Liver (tissue), 8 donors: ENCODE measurements at regions not wholly inside any gene's neighbourhood (a gene's known extent, or its start where the extent isn't known, plus 50 kb on each side); places are given as distances from the start of the nearest gene placed in this dataset.

ENCODE experiments used
- DNase-seq: peaks from one replicate; pipeline ENCODE4 v3.0.0-alpha.2; 2017; ENCODE audit warnings: low spot score
- H3K27ac ChIP-seq, 2 donors: one replicate each; pipeline ENCODE4 v1.7.0; 2013; ENCODE audit warnings: inconsistent platforms in 2 of 2, low read length in 2 of 2, control low read depth in 1 of 2, low read depth in 1 of 2, mild to moderate bottlenecking in 1 of 2
- H3K27me3 ChIP-seq, 4 donors: one replicate each; pipeline versions ENCODE4 v1.6.1 to v1.7.0; 2013; ENCODE audit warnings: low read length in 3 of 4, inconsistent platforms in 1 of 4, mild to moderate bottlenecking in 1 of 4, moderate library complexity in 1 of 4; ENCODE audit not compliant: control insufficient read depth in 4 of 4, insufficient read depth in 4 of 4
- H3K36me3 ChIP-seq, 4 donors: one replicate each; pipeline versions ENCODE4 v1.6.1 to v1.7.0; 2013; ENCODE audit warnings: low read length in 3 of 4, mild to moderate bottlenecking in 3 of 4, low read depth in 1 of 4, moderate library complexity in 1 of 4; ENCODE audit not compliant: control insufficient read depth in 4 of 4, insufficient read depth in 3 of 4
- H3K4me1 ChIP-seq, 4 donors: one replicate each; pipeline versions ENCODE4 v1.6.1 to v1.7.0; 2013; ENCODE audit warnings: low read length in 3 of 4, mild to moderate bottlenecking in 3 of 4, moderate library complexity in 1 of 4; ENCODE audit not compliant: control insufficient read depth in 4 of 4, insufficient read depth in 4 of 4
- H3K4me3 ChIP-seq, 3 donors: one replicate each; pipeline versions ENCODE4 v1.6.1 to v1.7.0; 2013; ENCODE audit warnings: low read length in 3 of 3, control low read depth in 1 of 3, low read depth in 1 of 3, mild to moderate bottlenecking in 1 of 3
- H3K9ac ChIP-seq, 2 donors: one replicate each; pipeline ENCODE4 v1.7.0; 2013; ENCODE audit warnings: low read length in 2 of 2, mild to moderate bottlenecking in 2 of 2, moderate library complexity in 2 of 2, control low read depth in 1 of 2, low read depth in 1 of 2
- H3K9me3 ChIP-seq, 4 donors: one replicate each; pipeline versions ENCODE4 v1.6.1 to v1.7.0; 2013; ENCODE audit warnings: low read length in 3 of 4; ENCODE audit not compliant: control insufficient read depth in 4 of 4
- FOXA1 ChIP-seq: IDR thresholded peaks from 2 replicates; pipeline ENCODE4 v1.6.1; 2016; ENCODE audit warnings: antibody characterized with exemption
- FOXA2 ChIP-seq: IDR thresholded peaks from 2 replicates; pipeline ENCODE4 v1.6.1; 2016; ENCODE audit warnings: antibody characterized with exemption
- GABPA ChIP-seq, 2 donors: IDR thresholded peaks in 1 of 2; conservative IDR thresholded peaks in 1 of 2; 2 replicates each; pipeline ENCODE4 v1.6.1; 2016; ENCODE audit warnings: antibody characterized with exemption in 2 of 2, mild to moderate bottlenecking in 1 of 2, moderate library complexity in 1 of 2
- HNF4A ChIP-seq, 2 donors: conservative IDR thresholded peaks; 2 replicates each; pipeline ENCODE4 v1.6.1; 2016; ENCODE audit warnings: antibody characterized with exemption in 2 of 2, mild to moderate bottlenecking in 2 of 2
- HNF4G ChIP-seq: IDR thresholded peaks from 2 replicates; pipeline ENCODE4 v1.6.1; 2016; ENCODE audit warnings: antibody characterized with exemption
- JUND ChIP-seq, 2 donors: IDR thresholded peaks; 2 replicates each; pipeline ENCODE4 v1.6.1; 2016; ENCODE audit warnings: antibody characterized with exemption in 2 of 2
- NR2F2 ChIP-seq: IDR thresholded peaks from 2 replicates; pipeline ENCODE4 v1.6.1; 2016; ENCODE audit warnings: antibody characterized with exemption
- RAD21 ChIP-seq, 2 donors: IDR thresholded peaks; 2 replicates each; pipeline ENCODE4 v1.6.1; 2016; ENCODE audit warnings: antibody characterized with exemption in 2 of 2, mild to moderate bottlenecking in 2 of 2
- SP1 ChIP-seq: IDR thresholded peaks from 2 replicates; pipeline ENCODE4 v1.6.1; 2018; ENCODE audit warnings: antibody characterized with exemption, mild to moderate bottlenecking
- TAF1 ChIP-seq: conservative IDR thresholded peaks from 2 replicates; pipeline ENCODE4 v1.6.1; 2016; ENCODE audit warnings: antibody characterized with exemption, mild to moderate bottlenecking
- YY1 ChIP-seq: IDR thresholded peaks from 2 replicates; pipeline ENCODE4 v1.6.1; 2016; ENCODE audit warnings: antibody characterized with exemption, mild to moderate bottlenecking
- WGBS: extraction: QIAGEN DNeasy Blood & Tissue Kit; methylation state at CpG from one replicate; pipeline ENCODE4 v1.1.7; 2013; 5-methylcytosine and 5-hydroxymethylcytosine counted together
- TF ChIP-seq, protein P1 (sequence below): fragments of 150-350 bp; IDR thresholded peaks from 2 replicates; pipeline ENCODE4 v1.5.1; 2017; ENCODE audit warnings: improper control_type of control experiment, low read depth, low read length; ENCODE audit not compliant: missing input control
- TF ChIP-seq, protein P2 (sequence below): IDR thresholded peaks from 2 replicates; pipeline ENCODE4 v1.6.1; 2016; ENCODE audit warnings: antibody characterized with exemption
- TF ChIP-seq, protein P3 (sequence below): IDR thresholded peaks from 2 replicates; pipeline ENCODE4 v1.6.1; 2016; ENCODE audit warnings: antibody characterized with exemption, mild to moderate bottlenecking
- TF ChIP-seq, protein P4 (sequence below): IDR thresholded peaks from 2 replicates; pipeline ENCODE4 v1.6.1; 2016; ENCODE audit warnings: antibody characterized with exemption
- donor health status: healthy.
- donor health status: healthy.
- donor health status: healthy.
- donor health status: healthy.
- donor health status: healthy.

DNA sequence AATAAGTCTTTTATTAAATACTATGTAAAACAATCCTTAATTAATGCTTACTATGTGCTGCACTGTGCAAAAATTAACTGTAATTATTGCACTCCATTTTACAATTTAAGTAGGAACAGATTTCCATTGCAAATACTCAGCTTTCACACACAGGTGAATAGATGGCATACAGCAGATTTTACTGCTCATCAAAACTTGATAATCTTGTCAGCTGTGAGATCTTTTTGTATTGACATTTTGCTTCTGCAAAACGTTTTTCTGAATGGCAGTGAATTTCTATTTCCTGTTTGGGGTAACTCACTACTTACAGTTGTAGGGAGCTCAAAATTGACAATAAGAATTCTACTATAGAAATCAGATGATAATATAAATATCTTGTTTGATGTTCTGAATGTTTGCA, 220.0 kb upstream of the MAGI2 start (continued):
- TF ChIP-seq, protein P1, sequence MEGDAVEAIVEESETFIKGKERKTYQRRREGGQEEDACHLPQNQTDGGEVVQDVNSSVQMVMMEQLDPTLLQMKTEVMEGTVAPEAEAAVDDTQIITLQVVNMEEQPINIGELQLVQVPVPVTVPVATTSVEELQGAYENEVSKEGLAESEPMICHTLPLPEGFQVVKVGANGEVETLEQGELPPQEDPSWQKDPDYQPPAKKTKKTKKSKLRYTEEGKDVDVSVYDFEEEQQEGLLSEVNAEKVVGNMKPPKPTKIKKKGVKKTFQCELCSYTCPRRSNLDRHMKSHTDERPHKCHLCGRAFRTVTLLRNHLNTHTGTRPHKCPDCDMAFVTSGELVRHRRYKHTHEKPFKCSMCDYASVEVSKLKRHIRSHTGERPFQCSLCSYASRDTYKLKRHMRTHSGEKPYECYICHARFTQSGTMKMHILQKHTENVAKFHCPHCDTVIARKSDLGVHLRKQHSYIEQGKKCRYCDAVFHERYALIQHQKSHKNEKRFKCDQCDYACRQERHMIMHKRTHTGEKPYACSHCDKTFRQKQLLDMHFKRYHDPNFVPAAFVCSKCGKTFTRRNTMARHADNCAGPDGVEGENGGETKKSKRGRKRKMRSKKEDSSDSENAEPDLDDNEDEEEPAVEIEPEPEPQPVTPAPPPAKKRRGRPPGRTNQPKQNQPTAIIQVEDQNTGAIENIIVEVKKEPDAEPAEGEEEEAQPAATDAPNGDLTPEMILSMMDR: no peak
- no peak for TF ChIP-seq JUND (IDR thresholded peaks at IDR 0.05)

DNA sequence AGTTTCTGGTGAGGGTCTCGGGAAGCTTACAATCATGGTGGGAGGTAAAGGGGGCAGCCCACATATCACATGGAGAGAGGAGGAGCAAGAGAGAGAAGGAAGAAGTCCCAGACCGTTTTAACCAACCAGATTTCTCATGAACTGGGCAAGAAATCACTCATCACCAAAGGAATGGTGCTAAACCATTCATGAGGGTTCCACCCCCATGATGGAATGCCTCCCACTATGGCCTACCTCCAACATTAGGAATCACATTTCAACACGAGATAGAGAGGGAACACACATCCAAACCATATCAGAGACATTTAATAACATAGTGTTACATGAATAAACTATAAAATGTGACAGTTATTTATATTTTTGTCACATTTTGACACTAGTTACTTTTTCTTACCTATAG, 214.8 kb upstream of the MAGI2 start:
- WGBS: 51% methylated on average over 3 of the region's 3 CpGs
- Histone ChIP-seq H3K27me3 (no peaks in the 10 kb centered on the region), H3K9ac (no peak overlapping the region), H3K36me3 (no peaks in the 10 kb centered on the region), H3K9me3 (peaks cover 0 to 2% (median 0%) of the 10 kb centered on the region in 4 donors), H3K4me1 (no peaks in the 10 kb centered on the region), H3K27ac (no peak overlapping the region), H3K4me3 (no peak overlapping the region)
- no peak for DNase-seq
- TF ChIP-seq FOXA1: no peak
- TF ChIP-seq GABPA (IDR thresholded peaks at IDR 0.05 in 1 of 2, conservative IDR thresholded peaks at IDR 0.05 in 1 of 2): no peak
- no peak for TF ChIP-seq RAD21 (IDR thresholded peaks at IDR 0.05)
- no peak for TF ChIP-seq YY1
- TF ChIP-seq, protein P2, sequence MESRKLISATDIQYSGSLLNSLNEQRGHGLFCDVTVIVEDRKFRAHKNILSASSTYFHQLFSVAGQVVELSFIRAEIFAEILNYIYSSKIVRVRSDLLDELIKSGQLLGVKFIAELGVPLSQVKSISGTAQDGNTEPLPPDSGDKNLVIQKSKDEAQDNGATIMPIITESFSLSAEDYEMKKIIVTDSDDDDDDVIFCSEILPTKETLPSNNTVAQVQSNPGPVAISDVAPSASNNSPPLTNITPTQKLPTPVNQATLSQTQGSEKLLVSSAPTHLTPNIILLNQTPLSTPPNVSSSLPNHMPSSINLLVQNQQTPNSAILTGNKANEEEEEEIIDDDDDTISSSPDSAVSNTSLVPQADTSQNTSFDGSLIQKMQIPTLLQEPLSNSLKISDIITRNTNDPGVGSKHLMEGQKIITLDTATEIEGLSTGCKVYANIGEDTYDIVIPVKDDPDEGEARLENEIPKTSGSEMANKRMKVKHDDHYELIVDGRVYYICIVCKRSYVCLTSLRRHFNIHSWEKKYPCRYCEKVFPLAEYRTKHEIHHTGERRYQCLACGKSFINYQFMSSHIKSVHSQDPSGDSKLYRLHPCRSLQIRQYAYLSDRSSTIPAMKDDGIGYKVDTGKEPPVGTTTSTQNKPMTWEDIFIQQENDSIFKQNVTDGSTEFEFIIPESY: no peak
- TF ChIP-seq, protein P1: no peak
- TF ChIP-seq SP1: no peak
- no peak for TF ChIP-seq JUND (IDR thresholded peaks at IDR 0.05)

DNA sequence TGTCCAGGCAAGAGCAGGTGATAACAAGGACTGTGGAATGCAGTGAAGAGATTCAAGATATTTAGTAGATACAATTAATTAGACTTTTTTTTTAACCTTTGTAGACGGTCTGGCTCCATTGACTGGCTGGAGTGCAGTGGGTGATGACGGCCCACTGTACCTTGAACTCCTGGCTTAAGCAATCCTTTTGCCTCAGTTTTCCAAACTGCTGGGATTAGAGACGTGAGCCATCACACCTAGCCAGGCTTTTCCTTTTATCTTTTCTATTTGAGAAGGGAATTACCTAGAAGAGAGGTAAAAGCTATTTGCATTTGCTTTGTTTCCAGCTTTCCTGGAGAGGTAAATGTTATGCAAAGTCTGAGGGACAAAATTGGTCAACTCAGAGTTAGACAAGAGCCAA, 213.0 kb upstream of the MAGI2 start:
- Histone ChIP-seq H3K9ac (no peak overlapping the region), H3K36me3 (no peaks in the 10 kb centered on the region), H3K4me1 (no peaks in the 10 kb centered on the region), H3K4me3 (no peak overlapping the region), H3K9me3 (peaks cover 0 to 2% (median 0%) of the 10 kb centered on the region in 4 donors), H3K27ac (no peak overlapping the region), H3K27me3 (no peaks in the 10 kb centered on the region)
- TF ChIP-seq SP1 (no peak), FOXA2 (no peak), RAD21 (IDR thresholded peaks at IDR 0.05) (no peak), HNF4G (no peak), HNF4A (conservative IDR thresholded peaks at IDR 0.05) (no peak), TAF1 (no peak), GABPA (IDR thresholded peaks at IDR 0.05 in 1 of 2, conservative IDR thresholded peaks at IDR 0.05 in 1 of 2) (no peak), YY1 (no peak), NR2F2 (no peak), FOXA1 (no peak)
- TF ChIP-seq, protein P2: no peak
- TF ChIP-seq, protein P3, sequence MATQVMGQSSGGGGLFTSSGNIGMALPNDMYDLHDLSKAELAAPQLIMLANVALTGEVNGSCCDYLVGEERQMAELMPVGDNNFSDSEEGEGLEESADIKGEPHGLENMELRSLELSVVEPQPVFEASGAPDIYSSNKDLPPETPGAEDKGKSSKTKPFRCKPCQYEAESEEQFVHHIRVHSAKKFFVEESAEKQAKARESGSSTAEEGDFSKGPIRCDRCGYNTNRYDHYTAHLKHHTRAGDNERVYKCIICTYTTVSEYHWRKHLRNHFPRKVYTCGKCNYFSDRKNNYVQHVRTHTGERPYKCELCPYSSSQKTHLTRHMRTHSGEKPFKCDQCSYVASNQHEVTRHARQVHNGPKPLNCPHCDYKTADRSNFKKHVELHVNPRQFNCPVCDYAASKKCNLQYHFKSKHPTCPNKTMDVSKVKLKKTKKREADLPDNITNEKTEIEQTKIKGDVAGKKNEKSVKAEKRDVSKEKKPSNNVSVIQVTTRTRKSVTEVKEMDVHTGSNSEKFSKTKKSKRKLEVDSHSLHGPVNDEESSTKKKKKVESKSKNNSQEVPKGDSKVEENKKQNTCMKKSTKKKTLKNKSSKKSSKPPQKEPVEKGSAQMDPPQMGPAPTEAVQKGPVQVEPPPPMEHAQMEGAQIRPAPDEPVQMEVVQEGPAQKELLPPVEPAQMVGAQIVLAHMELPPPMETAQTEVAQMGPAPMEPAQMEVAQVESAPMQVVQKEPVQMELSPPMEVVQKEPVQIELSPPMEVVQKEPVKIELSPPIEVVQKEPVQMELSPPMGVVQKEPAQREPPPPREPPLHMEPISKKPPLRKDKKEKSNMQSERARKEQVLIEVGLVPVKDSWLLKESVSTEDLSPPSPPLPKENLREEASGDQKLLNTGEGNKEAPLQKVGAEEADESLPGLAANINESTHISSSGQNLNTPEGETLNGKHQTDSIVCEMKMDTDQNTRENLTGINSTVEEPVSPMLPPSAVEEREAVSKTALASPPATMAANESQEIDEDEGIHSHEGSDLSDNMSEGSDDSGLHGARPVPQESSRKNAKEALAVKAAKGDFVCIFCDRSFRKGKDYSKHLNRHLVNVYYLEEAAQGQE: no peak
- TF ChIP-seq, protein P1: no peak
- TF ChIP-seq, protein P4, sequence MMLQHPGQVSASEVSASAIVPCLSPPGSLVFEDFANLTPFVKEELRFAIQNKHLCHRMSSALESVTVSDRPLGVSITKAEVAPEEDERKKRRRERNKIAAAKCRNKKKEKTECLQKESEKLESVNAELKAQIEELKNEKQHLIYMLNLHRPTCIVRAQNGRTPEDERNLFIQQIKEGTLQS: no peak
- WGBS: 58% methylated on average over 3 of the region's 3 CpGs
- no peak for DNase-seq
